Loucy (cell line): ENCODE measurements at regions not wholly inside any gene's neighbourhood (a gene's known extent, or its start where the extent isn't known, plus 50 kb on each side); places are given as distances from the start of the nearest gene placed in this dataset.

ENCODE experiments used
- H2AFZ ChIP-seq: fragments of 200-600 bp; sonication (generic); 2 replicates; pipeline ENCODE4 v1.6.0; 2016; ENCODE audit warnings: antibody characterized with exemption, mild to moderate bottlenecking, low read length, moderate library complexity
- H3F3A ChIP-seq: fragments of 200-600 bp; 2 replicates; pipeline ENCODE4 v1.6.0; 2016; ENCODE audit warnings: antibody characterized with exemption, low read depth, mild to moderate bottlenecking
- H3K27me3 ChIP-seq: fragments of 200-600 bp; sonication (generic); 2 replicates; pipeline ENCODE4 v1.6.1; 2014; ENCODE audit warnings: low read length, mild to moderate bottlenecking; ENCODE audit not compliant: insufficient read depth, poor library complexity, severe bottlenecking
- H3K36me3 ChIP-seq: fragments of 200-600 bp; sonication (generic); 2 replicates; pipeline ENCODE4 v1.6.1; 2016; ENCODE audit warnings: low read length; ENCODE audit not compliant: insufficient read depth
- H3K4me1 ChIP-seq: fragments of 200-600 bp; sonication (generic); 2 replicates; pipeline ENCODE4 v1.5.1; 2014; ENCODE audit warnings: low read length, mild to moderate bottlenecking; ENCODE audit not compliant: insufficient read depth, poor library complexity, severe bottlenecking
- H3K4me2 ChIP-seq: fragments of 200-600 bp; sonication (generic); 2 replicates; pipeline ENCODE4 v1.6.0; 2014; ENCODE audit warnings: antibody characterized with exemption, low read length, low read depth, mild to moderate bottlenecking; ENCODE audit not compliant: poor library complexity, severe bottlenecking
- H3K4me3 ChIP-seq: fragments of 200-600 bp; sonication (generic); 2 replicates; pipeline ENCODE4 v1.5.1; 2014; ENCODE audit warnings: low read length, mild to moderate bottlenecking, mixed read lengths; ENCODE audit not compliant: poor library complexity, severe bottlenecking
- H3K79me2 ChIP-seq: fragments of 200-600 bp; sonication (generic); 2 replicates; pipeline ENCODE4 v1.6.1; 2014; ENCODE audit warnings: low read length; ENCODE audit not compliant: insufficient read depth
- H3K9ac ChIP-seq: fragments of 200-600 bp; sonication (generic); 2 replicates; pipeline ENCODE4 v1.6.0; 2014; ENCODE audit warnings: mild to moderate bottlenecking, low read depth, low read length, moderate library complexity; ENCODE audit not compliant: poor library complexity, severe bottlenecking
- H3K9me2 ChIP-seq: fragments of 200-600 bp; sonication (generic); replicated peaks from 2 replicates; pipeline ENCODE4 v1.6.1; 2016; ENCODE audit warnings: low read depth, low read length, mixed read lengths
- H3K9me3 ChIP-seq: fragments of 200-600 bp; sonication (generic); 2 replicates; pipeline ENCODE4 v1.6.1; 2014; ENCODE audit warnings: mild to moderate bottlenecking, antibody characterized with exemption, low read length, low read depth; ENCODE audit not compliant: insufficient read depth
- H4K20me1 ChIP-seq: fragments of 200-600 bp; sonication (generic); 2 replicates; pipeline ENCODE4 v1.6.0; 2014; ENCODE audit warnings: antibody characterized with exemption, low read length, mild to moderate bottlenecking; ENCODE audit not compliant: insufficient read depth, poor library complexity, severe bottlenecking
- CTCF ChIP-seq: fragments of 200-600 bp; sonication (generic); conservative IDR thresholded peaks from 2 replicates; pipeline ENCODE4 v1.5.1; 2014; ENCODE audit warnings: mild to moderate bottlenecking, antibody characterized with exemption, low read length
- EZH2phosphoT487 ChIP-seq: fragments of 200-600 bp; IDR thresholded peaks from 2 replicates; pipeline ENCODE4 v1.6.1; 2018; ENCODE audit warnings: antibody characterized with exemption, mild to moderate bottlenecking, moderate library complexity, borderline replicate concordance

GRCh38 chr10:65720901-65721300 lies 1204.9 kb upstream of the LRRTM3 start:
- Histone ChIP-seq H3K36me3 (no peaks in the 10 kb centered on the region), H3K9me2 (no peaks in the 10 kb centered on the region), H3K4me3 (no peak overlapping the region), H3K9me3 (no peaks in the 10 kb centered on the region), H3K79me2 (no peaks in the 10 kb centered on the region), H3F3A (no peaks in the 10 kb centered on the region), H3K4me2 (no peak overlapping the region), H4K20me1 (no peaks in the 10 kb centered on the region), H3K9ac (no peak overlapping the region), H2AFZ (no peak overlapping the region), H3K4me1 (no peaks in the 10 kb centered on the region), H3K27me3 (no peaks in the 10 kb centered on the region)
- TF ChIP-seq EZH2phosphoT487, result no peak
- TF ChIP-seq CTCF, result no peak

- no peaks in the 10 kb centered on the region for H3K9me3 ChIP-seq
- H2AFZ ChIP-seq, result no peak overlapping the region
- no peaks in the 10 kb centered on the region for H3K36me3 ChIP-seq
- TF ChIP-seq CTCF, result no peak
- TF ChIP-seq EZH2phosphoT487, result no peak
- H3K4me1 ChIP-seq, result no peaks in the 10 kb centered on the region
- H3K4me2 ChIP-seq, result no peak overlapping the region
- H3K9ac ChIP-seq, result no peak overlapping the region
- no peaks in the 10 kb centered on the region for H3F3A ChIP-seq
- H3K4me3 ChIP-seq, result no peak overlapping the region
- H3K27me3 ChIP-seq, result no peaks in the 10 kb centered on the region
- no peaks in the 10 kb centered on the region for H3K79me2 ChIP-seq
- no peaks in the 10 kb centered on the region for H3K9me2 ChIP-seq
- no peaks in the 10 kb centered on the region for H4K20me1 ChIP-seq
These were observed 1202.3 kb upstream of the LRRTM3 start for GRCh38 chr10:65723525-65723924.

- no peaks in the 10 kb centered on the region for H3K9me2 ChIP-seq
- H3F3A ChIP-seq, result no peaks in the 10 kb centered on the region
- H3K9ac ChIP-seq, result no peak overlapping the region
- no peak for TF ChIP-seq CTCF
- TF ChIP-seq EZH2phosphoT487, result no peak
- no peaks in the 10 kb centered on the region for H4K20me1 ChIP-seq
- H3K79me2 ChIP-seq, result no peaks in the 10 kb centered on the region
- no peak overlapping the region for H2AFZ ChIP-seq
- H3K36me3 ChIP-seq, result no peaks in the 10 kb centered on the region
- no peak overlapping the region for H3K4me3 ChIP-seq
- no peak overlapping the region for H3K4me2 ChIP-seq
- H3K27me3 ChIP-seq, result no peaks in the 10 kb centered on the region
- H3K9me3 ChIP-seq, result no peaks in the 10 kb centered on the region
- H3K4me1 ChIP-seq, result no peaks in the 10 kb centered on the region
These were observed 1190.5 kb upstream of the LRRTM3 start for GRCh38 chr10:65735382-65735781.
